ENCODE measurements at regions not wholly inside any gene's neighbourhood (a gene's known extent, or its start where the extent isn't known, plus 50 kb on each side); places are given as distances from the start of the nearest gene placed in this dataset.
"Not testable (repeated sequence)": the region's sequence is repeated elsewhere in the genome, so short reads cannot be mapped to it uniquely, and the experiment has no call there.

- Histone ChIP-seq H3K36me3 (ENCODE audit: insufficient read depth, low read length) (no peaks in the 10 kb centered on the region), H3K27ac (ENCODE audit: low read depth, low read length) (no peak overlapping the region), H3K4me1 (ENCODE audit: insufficient read depth, low read length) (no peaks in the 10 kb centered on the region), H3K4me3 (ENCODE audit: low read length in 2 of 2) (no peak overlapping the region), H3K9me3 (ENCODE audit: control insufficient read depth in 1 of 2, low read length in 2 of 2) (no peaks in the 10 kb centered on the region), H3K27me3 (ENCODE audit: insufficient read depth, low read length) (no peaks in the 10 kb centered on the region)
- H3K36me3 Mint-ChIP-seq = no peaks in the 10 kb centered on the region
- CTCF ChIA-PET (ENCODE audit: partially characterized antibody) = no interaction called here
- no peak overlapping the region for H3K4me3 Mint-ChIP-seq
- no peaks in the 10 kb centered on the region for H3K27me3 Mint-ChIP-seq
- H3K27ac Mint-ChIP-seq = no peak overlapping the region
- no peak for DNase-seq
- intact Hi-C loops (cut with micrococcal nuclease) = no loop called here
- H3K9me3 Mint-ChIP-seq = peaks cover 0 to 5% (median 1%) of the 10 kb centered on the region in 8 donors
- no peaks in the 10 kb centered on the region for H3K4me1 Mint-ChIP-seq
- POLR2A ChIA-PET (ENCODE audit: partially characterized antibody) = no interaction called here
These were observed 1492.9 kb upstream of the C9orf72 start for GRCh38 chr9:29066141-29066640.

GRCh38 chr9:29068461-29068860 is 1495.2 kb upstream of the C9orf72 start:
- H3K27ac Mint-ChIP-seq = no peak overlapping the region
- Histone ChIP-seq H3K4me1 (ENCODE audit: insufficient read depth, low read length) (no peaks in the 10 kb centered on the region), H3K27ac (ENCODE audit: low read depth, low read length) (no peak overlapping the region), H3K9me3 (ENCODE audit: control insufficient read depth in 1 of 2, low read length in 2 of 2) (no peaks in the 10 kb centered on the region), H3K36me3 (ENCODE audit: insufficient read depth, low read length) (no peaks in the 10 kb centered on the region), H3K4me3 (ENCODE audit: low read length in 2 of 2) (no peak overlapping the region), H3K27me3 (ENCODE audit: insufficient read depth, low read length) (no peaks in the 10 kb centered on the region)
- H3K4me1 Mint-ChIP-seq = no peaks in the 10 kb centered on the region
- intact Hi-C loops (cut with micrococcal nuclease) = no loop called here
- peaks cover 0 to 5% (median 0%) of the 10 kb centered on the region in 8 donors for H3K9me3 Mint-ChIP-seq
- no peak overlapping the region for H3K4me3 Mint-ChIP-seq
- ChIA-PET POLR2A (ENCODE audit: partially characterized antibody) (no interaction called here), CTCF (ENCODE audit: partially characterized antibody) (no interaction called here)
- H3K36me3 Mint-ChIP-seq = no peaks in the 10 kb centered on the region
- no peak for DNase-seq
- no peaks in the 10 kb centered on the region for H3K27me3 Mint-ChIP-seq

- H3K4me1 Mint-ChIP-seq = no peaks in the 10 kb centered on the region
- no peaks in the 10 kb centered on the region for H3K4me1 ChIP-seq (ENCODE audit: insufficient read depth, low read length)
- no peaks in the 10 kb centered on the region for H3K9me3 ChIP-seq (ENCODE audit: control insufficient read depth in 1 of 2, low read length in 2 of 2)
- H3K36me3 ChIP-seq (ENCODE audit: insufficient read depth, low read length) = no peaks in the 10 kb centered on the region
- peaks cover 0 to 5% (median 0%) of the 10 kb centered on the region in 8 donors for H3K9me3 Mint-ChIP-seq
- no peak overlapping the region for H3K4me3 Mint-ChIP-seq
- CTCF ChIA-PET (ENCODE audit: partially characterized antibody) = no interaction called here
- no peaks in the 10 kb centered on the region for H3K27me3 ChIP-seq (ENCODE audit: insufficient read depth, low read length)
- H3K27ac ChIP-seq (ENCODE audit: low read depth, low read length) = no peak overlapping the region
- intact Hi-C loops (cut with micrococcal nuclease) = no loop called here
- H3K36me3 Mint-ChIP-seq = no peaks in the 10 kb centered on the region
- H3K27ac Mint-ChIP-seq = no peak overlapping the region
- POLR2A ChIA-PET (ENCODE audit: partially characterized antibody) = no interaction called here
- H3K27me3 Mint-ChIP-seq = no peaks in the 10 kb centered on the region
- no peak overlapping the region for H3K4me3 ChIP-seq (ENCODE audit: low read length in 2 of 2)
- DNase-seq = no peak
These were observed 1496.1 kb upstream of the C9orf72 start for GRCh38 chr9:29069376-29069775.

- Histone ChIP-seq H3K9me3 (ENCODE audit: control insufficient read depth in 1 of 2, low read length in 2 of 2) (no peaks in the 10 kb centered on the region), H3K4me3 (ENCODE audit: low read length in 2 of 2) (no peak overlapping the region), H3K4me1 (ENCODE audit: insufficient read depth, low read length) (no peaks in the 10 kb centered on the region), H3K27me3 (ENCODE audit: insufficient read depth, low read length) (no peaks in the 10 kb centered on the region), H3K36me3 (ENCODE audit: insufficient read depth, low read length) (no peaks in the 10 kb centered on the region), H3K27ac (ENCODE audit: low read depth, low read length) (no peak overlapping the region)
- ChIA-PET CTCF (ENCODE audit: partially characterized antibody) (no interaction called here), POLR2A (ENCODE audit: partially characterized antibody) (no interaction called here)
- Mint-ChIP-seq H3K36me3 (no peaks in the 10 kb centered on the region), H3K27me3 (no peaks in the 10 kb centered on the region), H3K27ac (no peak overlapping the region), H3K4me1 (no peaks in the 10 kb centered on the region), H3K9me3 (peaks cover 0 to 6% (median under 1%) of the 10 kb centered on the region in 8 donors), H3K4me3 (no peak overlapping the region)
- intact Hi-C loops (cut with micrococcal nuclease) = no loop called here
- no peak for DNase-seq
These were observed 1504.9 kb upstream of the C9orf72 start for GRCh38 chr9:29078063-29078666.

- no peak overlapping the region for H3K4me3 ChIP-seq (ENCODE audit: low read length in 2 of 2)
- H3K27me3 Mint-ChIP-seq = no peaks in the 10 kb centered on the region
- H3K4me3 Mint-ChIP-seq = peak overlapping the region in 1 of 8 donors; percentile 4
- H3K27ac Mint-ChIP-seq = no peak overlapping the region
- intact Hi-C loops (cut with micrococcal nuclease) = loop anchor here (10.0 kb wide), 1 partner anchor 64 kb away; no protein-coding TSS in a partner anchor
- H3K36me3 ChIP-seq (ENCODE audit: insufficient read depth, low read length) = no peaks in the 10 kb centered on the region
- H3K4me1 ChIP-seq (ENCODE audit: insufficient read depth, low read length) = no peaks in the 10 kb centered on the region
- H3K36me3 Mint-ChIP-seq = no peaks in the 10 kb centered on the region
- H3K4me1 Mint-ChIP-seq = no peaks in the 10 kb centered on the region
- no peak for DNase-seq
- POLR2A ChIA-PET (ENCODE audit: partially characterized antibody) = no interaction called here
- H3K9me3 ChIP-seq (ENCODE audit: control insufficient read depth in 1 of 2, low read length in 2 of 2) = no peaks in the 10 kb centered on the region
- CTCF ChIA-PET (ENCODE audit: partially characterized antibody) = no interaction called here
- peaks cover 0 to 6% (median under 1%) of the 10 kb centered on the region in 8 donors for H3K9me3 Mint-ChIP-seq
- no peaks in the 10 kb centered on the region for H3K27me3 ChIP-seq (ENCODE audit: insufficient read depth, low read length)
- no peak overlapping the region for H3K27ac ChIP-seq (ENCODE audit: low read depth, low read length)
These were observed 1527.5 kb upstream of the C9orf72 start for GRCh38 chr9:29100762-29101161.

GRCh38 chr9:29104166-29104565 is 1530.9 kb upstream of the C9orf72 start:
- intact Hi-C loops (cut with micrococcal nuclease) = loop anchor here (10.0 kb wide), 1 partner anchor 61 kb away; no protein-coding TSS in a partner anchor
- H3K27me3 ChIP-seq (ENCODE audit: insufficient read depth, low read length); H3K9me3 Mint-ChIP-seq; H3K4me1 Mint-ChIP-seq; H3K4me3 ChIP-seq (ENCODE audit: low read length in 2 of 2); H3K4me1 ChIP-seq (ENCODE audit: insufficient read depth, low read length); H3K4me3 Mint-ChIP-seq; DNase-seq; H3K36me3 Mint-ChIP-seq; H3K36me3 ChIP-seq (ENCODE audit: insufficient read depth, low read length); H3K9me3 ChIP-seq (ENCODE audit: control insufficient read depth in 1 of 2, low read length in 2 of 2); H3K27ac ChIP-seq (ENCODE audit: low read depth, low read length); CTCF ChIA-PET (ENCODE audit: partially characterized antibody); POLR2A ChIA-PET (ENCODE audit: partially characterized antibody); H3K27me3 Mint-ChIP-seq; H3K27ac Mint-ChIP-seq: not testable (repeated sequence)

GRCh38 chr9:29118555-29118954 is 1545.3 kb upstream of the C9orf72 start:
- no peaks in the 10 kb centered on the region for H3K36me3 Mint-ChIP-seq
- no peaks in the 10 kb centered on the region for H3K4me1 Mint-ChIP-seq
- DNase-seq = no peak
- ChIA-PET POLR2A (ENCODE audit: partially characterized antibody) (no interaction called here), CTCF (ENCODE audit: partially characterized antibody) (no interaction called here)
- no peaks in the 10 kb centered on the region for H3K4me1 ChIP-seq (ENCODE audit: insufficient read depth, low read length)
- H3K4me3 Mint-ChIP-seq = no peak overlapping the region
- no peak overlapping the region for H3K27ac Mint-ChIP-seq
- intact Hi-C loops (cut with micrococcal nuclease) = no loop called here
- H3K4me3 ChIP-seq (ENCODE audit: low read length in 2 of 2) = no peak overlapping the region
- peaks cover 0 to 8% (median under 1%) of the 10 kb centered on the region in 8 donors for H3K9me3 Mint-ChIP-seq
- H3K9me3 ChIP-seq (ENCODE audit: control insufficient read depth in 1 of 2, low read length in 2 of 2) = no peaks in the 10 kb centered on the region
- no peak overlapping the region for H3K27ac ChIP-seq (ENCODE audit: low read depth, low read length)
- H3K27me3 ChIP-seq (ENCODE audit: insufficient read depth, low read length) = no peaks in the 10 kb centered on the region
- H3K27me3 Mint-ChIP-seq = no peaks in the 10 kb centered on the region
- H3K36me3 ChIP-seq (ENCODE audit: insufficient read depth, low read length) = no peaks in the 10 kb centered on the region

- intact Hi-C loops (cut with micrococcal nuclease) = no loop called here
- no peak overlapping the region for H3K27ac ChIP-seq (ENCODE audit: low read depth, low read length)
- H3K27me3 ChIP-seq (ENCODE audit: insufficient read depth, low read length) = no peaks in the 10 kb centered on the region
- POLR2A ChIA-PET (ENCODE audit: partially characterized antibody) = no interaction called here
- no peak for DNase-seq
- H3K36me3 Mint-ChIP-seq = no peaks in the 10 kb centered on the region
- no peaks in the 10 kb centered on the region for H3K4me1 ChIP-seq (ENCODE audit: insufficient read depth, low read length)
- H3K27me3 Mint-ChIP-seq = no peaks in the 10 kb centered on the region
- no peak overlapping the region for H3K4me3 Mint-ChIP-seq
- no peaks in the 10 kb centered on the region for H3K9me3 ChIP-seq (ENCODE audit: control insufficient read depth in 1 of 2, low read length in 2 of 2)
- H3K9me3 Mint-ChIP-seq = peaks cover 5 to 24% (median 15%) of the 10 kb centered on the region in 8 donors
- no peak overlapping the region for H3K4me3 ChIP-seq (ENCODE audit: low read length in 2 of 2)
- no peaks in the 10 kb centered on the region for H3K4me1 Mint-ChIP-seq
- no peak overlapping the region for H3K27ac Mint-ChIP-seq
- CTCF ChIA-PET (ENCODE audit: partially characterized antibody) = no interaction called here
- H3K36me3 ChIP-seq (ENCODE audit: insufficient read depth, low read length) = no peaks in the 10 kb centered on the region
These were observed 1553.5 kb upstream of the C9orf72 start for GRCh38 chr9:29126783-29127182.

All from CD4-positive, alpha-beta memory T cell (primary cell).